Fibroblast of mammary gland (primary cell): ENCODE measurements at regions not wholly inside any gene's neighbourhood (a gene's known extent, or its start where the extent isn't known, plus 50 kb on each side); places are given as distances from the start of the nearest gene placed in this dataset.

Experiments
- DNase-seq: peaks from one replicate; pipeline ENCODE4 v3.0.0-alpha.2; 2010; ENCODE audit warnings: low read depth
- H3K4me3 ChIP-seq: 2 replicates; pipeline ENCODE4 v1.5.1; 2011; ENCODE audit warnings: low read depth, mild to moderate bottlenecking, low read length, moderate library complexity; ENCODE audit not compliant: control insufficient read depth
- TF ChIP-seq, protein P1 (sequence below): conservative IDR thresholded peaks from 2 replicates; pipeline ENCODE4 v1.5.1; 2011; ENCODE audit warnings: low read depth, low read length, inconsistent platforms; ENCODE audit not compliant: control insufficient read depth, insufficient read depth

DNA sequence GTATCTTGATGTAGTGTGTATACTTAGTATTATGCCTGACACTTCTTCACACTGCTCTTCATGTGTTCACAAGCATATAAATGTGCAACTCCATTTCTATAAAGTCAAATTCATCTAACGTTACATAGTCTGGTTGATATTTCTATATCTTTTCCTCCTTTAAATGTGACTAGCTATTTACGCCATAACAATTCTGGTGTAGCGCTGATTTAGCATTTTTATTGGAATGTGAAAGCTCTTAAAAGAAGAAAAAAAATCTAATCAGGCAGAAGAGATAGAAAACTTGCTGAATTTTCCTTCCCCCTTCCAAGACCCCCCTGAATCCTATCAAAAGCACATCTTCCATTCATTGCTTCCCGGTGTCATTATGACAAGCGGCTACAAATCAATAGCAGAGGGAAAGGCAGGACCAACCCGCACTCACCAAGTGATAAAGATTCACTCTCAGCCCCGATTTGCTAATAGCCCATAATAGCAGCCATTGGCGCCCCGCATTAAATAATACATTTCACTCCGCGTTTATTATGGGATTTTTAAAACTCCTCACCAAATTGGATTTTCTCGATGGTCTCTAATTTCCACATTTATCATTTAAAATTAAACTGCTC, 299.5 kb upstream of the PMFBP1 start:
- DNase-seq, result no peak
- H3K4me3 ChIP-seq, result no peak overlapping the region
- TF ChIP-seq, protein P1, sequence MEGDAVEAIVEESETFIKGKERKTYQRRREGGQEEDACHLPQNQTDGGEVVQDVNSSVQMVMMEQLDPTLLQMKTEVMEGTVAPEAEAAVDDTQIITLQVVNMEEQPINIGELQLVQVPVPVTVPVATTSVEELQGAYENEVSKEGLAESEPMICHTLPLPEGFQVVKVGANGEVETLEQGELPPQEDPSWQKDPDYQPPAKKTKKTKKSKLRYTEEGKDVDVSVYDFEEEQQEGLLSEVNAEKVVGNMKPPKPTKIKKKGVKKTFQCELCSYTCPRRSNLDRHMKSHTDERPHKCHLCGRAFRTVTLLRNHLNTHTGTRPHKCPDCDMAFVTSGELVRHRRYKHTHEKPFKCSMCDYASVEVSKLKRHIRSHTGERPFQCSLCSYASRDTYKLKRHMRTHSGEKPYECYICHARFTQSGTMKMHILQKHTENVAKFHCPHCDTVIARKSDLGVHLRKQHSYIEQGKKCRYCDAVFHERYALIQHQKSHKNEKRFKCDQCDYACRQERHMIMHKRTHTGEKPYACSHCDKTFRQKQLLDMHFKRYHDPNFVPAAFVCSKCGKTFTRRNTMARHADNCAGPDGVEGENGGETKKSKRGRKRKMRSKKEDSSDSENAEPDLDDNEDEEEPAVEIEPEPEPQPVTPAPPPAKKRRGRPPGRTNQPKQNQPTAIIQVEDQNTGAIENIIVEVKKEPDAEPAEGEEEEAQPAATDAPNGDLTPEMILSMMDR, result no peak

DNA sequence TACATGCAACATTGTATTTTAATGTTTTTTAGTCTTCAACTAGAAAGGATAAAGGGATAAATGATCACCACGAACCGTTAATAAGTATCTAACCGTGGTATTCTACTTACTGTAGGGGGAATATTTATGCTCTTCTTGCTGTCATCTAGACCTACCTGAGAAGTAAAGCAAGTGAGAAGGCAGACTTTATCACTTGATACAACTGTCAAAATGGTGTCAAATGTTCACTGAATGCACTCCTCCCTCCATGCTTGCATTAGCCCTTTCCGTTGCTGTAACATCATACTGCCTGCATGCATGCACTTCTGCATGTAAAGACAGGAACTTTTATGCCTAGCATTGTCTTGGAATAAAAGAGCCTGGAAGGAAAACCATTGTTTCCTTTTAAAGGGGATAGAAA, 298.6 kb upstream of the PMFBP1 start:
- TF ChIP-seq, protein P1, result no peak
- H3K4me3 ChIP-seq, result no peak overlapping the region
- DNase-seq, result no peak

DNA sequence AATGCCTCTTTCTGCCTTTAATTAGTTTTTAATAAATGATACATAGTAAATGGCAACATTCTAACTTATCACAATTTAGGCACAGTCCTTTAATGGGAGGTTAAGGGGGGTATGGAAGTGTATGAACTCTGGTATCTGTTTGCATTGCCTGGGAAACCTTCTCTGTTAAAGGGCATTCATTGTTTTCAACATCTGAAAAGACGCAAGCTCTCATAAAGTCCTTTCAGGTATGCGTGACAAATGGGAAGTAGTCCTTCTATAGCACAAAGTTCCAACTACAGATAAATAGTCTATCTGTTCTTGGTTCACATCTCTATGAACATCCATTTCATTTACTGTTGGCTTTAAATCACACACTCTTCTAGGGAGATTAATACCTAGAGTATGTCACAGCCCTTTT, 298.0 kb upstream of the PMFBP1 start:
- TF ChIP-seq, protein P1, result no peak

DNA sequence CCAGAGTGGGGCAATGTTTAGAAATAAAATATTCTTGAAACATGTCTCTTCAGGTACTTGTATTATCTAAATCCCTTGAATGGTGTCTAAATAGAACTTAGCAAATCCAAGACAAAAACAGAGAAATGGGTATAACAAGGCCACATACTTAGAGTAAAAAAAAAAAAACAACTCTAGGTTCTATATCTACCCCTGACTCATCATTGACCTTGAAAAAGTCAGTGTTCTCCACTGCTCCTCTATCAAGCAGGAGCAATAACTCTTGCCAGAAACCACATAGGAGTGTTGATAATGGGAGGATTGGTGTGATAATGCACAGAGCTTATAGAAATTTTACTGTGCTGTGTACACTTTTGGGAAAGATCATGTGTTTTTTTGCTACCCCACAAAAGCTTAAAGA, 296.6 kb upstream of the PMFBP1 start:
- H3K4me3 ChIP-seq, result no peak overlapping the region
- TF ChIP-seq, protein P1, result no peak
- DNase-seq, result peak; percentile 30

More for the DNA sequence above, 298.0 kb upstream of the PMFBP1 start:
- DNase-seq, result no peak
- H3K4me3 ChIP-seq, result no peak overlapping the region

DNA sequence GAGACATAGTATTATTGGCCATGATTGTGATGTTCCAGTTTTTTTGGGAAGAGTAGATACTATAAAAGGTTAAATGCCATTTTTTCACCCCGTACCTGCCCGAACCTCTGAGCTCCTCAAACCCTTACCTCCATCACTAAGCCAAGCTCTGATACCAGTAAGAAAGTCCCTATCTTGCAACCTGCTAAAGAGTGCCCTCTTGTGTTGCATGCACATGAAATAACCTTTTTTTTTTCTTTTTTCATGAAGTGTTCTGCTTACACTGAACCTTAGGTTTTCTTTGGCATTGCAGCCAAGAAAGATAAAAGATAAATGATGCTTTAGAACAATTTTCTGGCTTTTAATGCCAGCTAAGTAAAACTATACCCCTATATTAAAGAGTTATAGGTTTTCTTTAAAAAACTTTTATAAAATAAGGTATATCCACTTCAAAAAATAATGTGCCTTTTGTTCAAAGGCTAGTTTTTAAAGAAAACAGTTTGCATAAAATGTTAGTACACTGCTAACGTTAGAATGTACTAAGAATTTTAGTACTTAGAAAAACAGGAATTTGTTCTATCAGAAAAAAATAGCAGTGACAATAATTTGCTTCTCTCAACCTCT, 295.3 kb upstream of the PMFBP1 start:
- peak; percentile 72 for DNase-seq
- H3K4me3 ChIP-seq, result no peak overlapping the region
- TF ChIP-seq, protein P1, result peak; percentile 88

DNA sequence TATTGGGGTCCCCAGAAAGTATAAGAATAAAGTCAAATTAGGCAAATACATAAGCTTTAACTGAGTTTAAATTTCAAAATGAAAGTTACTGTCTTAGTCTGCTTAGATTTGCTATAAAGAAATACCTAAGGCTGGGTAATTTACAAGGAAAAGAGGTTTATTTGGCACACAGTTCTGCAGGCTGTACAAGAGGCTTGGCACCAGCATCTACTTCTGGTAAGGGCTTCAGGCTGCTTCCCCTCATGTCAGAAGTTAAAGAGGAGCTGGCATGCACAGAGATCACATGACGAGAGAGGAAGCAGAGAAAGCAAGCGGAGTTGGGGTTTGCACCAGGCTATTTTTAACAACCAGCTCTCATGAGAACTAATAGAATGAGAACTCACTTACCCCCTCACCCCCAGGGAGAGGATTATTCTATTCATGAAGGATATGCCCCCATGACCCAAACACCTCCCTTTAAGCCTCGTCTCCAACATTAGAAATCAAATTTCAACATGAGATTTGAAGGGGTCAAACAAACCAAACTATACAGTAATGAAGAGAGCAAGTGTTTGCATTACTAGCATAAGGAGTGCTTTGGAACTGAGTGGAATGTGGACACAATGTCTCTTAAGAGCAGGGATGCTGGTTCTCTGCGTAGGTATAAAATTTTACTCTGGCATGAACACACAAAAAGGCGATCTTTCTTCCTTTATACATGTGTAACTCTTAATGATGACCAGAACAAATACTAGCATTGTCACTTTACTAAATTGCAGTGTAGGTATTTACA, 292.8 kb upstream of the PMFBP1 start:
- TF ChIP-seq, protein P1, result no peak
- no peak for DNase-seq
- H3K4me3 ChIP-seq, result no peak overlapping the region
